ENCODE measurements at regions not wholly inside any gene's neighbourhood (a gene's known extent, or its start where the extent isn't known, plus 50 kb on each side); places are given as distances from the start of the nearest gene placed in this dataset.

DNA sequence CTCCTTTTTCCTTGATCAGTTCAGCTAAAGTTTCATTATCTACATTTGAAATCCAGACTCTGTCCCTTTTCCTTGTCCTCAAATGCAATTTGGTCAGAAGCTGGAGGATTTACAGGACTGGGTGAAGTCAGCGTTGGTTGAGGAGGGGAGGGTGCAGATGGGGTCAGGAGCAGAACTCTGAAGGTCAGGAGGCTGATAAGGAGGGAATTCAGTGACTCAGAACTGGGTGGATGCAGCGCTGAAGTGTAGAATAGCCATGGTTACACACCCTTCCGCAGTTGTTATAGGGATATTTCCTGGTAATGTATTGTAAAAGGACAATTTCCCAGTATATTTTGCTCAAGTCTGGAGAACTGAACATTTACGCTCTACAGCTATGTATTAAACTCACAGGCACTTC lies 133.1 kb upstream of the FOXA2 start:
- TF ChIP-seq CTCF (IDR thresholded peaks at IDR 0.05; ENCODE audit: low read length, missing control alignments) = no peak
- no peak overlapping the region for H3K4me3 ChIP-seq (replicated peaks; ENCODE audit: low read depth, low read length)
- DNase-seq (ENCODE audit: low read depth) = peak; percentile 65

GRCh38 chr20:22719167-22719591 lies 134.8 kb upstream of the FOXA2 start:
- no peak for DNase-seq (ENCODE audit: low read depth)
- no peak for TF ChIP-seq CTCF (IDR thresholded peaks at IDR 0.05; ENCODE audit: low read length, missing control alignments)
- no peak overlapping the region for H3K4me3 ChIP-seq (replicated peaks; ENCODE audit: low read depth, low read length)

DNA sequence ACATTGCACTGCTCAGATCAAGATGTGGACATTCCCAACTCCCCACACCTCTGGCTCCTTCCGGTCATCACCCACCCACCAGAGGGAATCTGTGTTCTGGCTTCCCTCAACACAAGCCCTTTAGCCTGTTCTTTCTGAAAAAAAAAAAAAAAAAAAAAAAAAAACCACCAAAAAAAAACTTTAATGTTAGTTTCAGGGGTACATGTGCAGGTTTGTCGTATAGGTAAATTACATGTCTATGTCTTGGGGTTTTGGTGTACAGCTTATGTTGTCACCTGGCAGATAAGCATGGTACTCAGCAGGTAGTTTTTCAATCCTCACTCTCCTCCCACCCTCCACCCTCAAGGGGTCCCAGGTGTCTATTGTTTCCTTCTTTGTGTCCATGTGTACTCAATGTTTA lies 135.8 kb upstream of the FOXA2 start:
- H3K4me3 ChIP-seq (replicated peaks; ENCODE audit: low read depth, low read length) = no peak overlapping the region
- no peak for TF ChIP-seq CTCF (IDR thresholded peaks at IDR 0.05; ENCODE audit: low read length, missing control alignments)
- DNase-seq (ENCODE audit: low read depth) = no peak

GRCh38 chr20:22722811-22723210 lies 138.4 kb upstream of the FOXA2 start:
- TF ChIP-seq CTCF (IDR thresholded peaks at IDR 0.05; ENCODE audit: low read length, missing control alignments) = no peak
- no peak for DNase-seq (ENCODE audit: low read depth)
- H3K4me3 ChIP-seq (replicated peaks; ENCODE audit: low read depth, low read length) = no peak overlapping the region

GRCh38 chr20:22723659-22724058 lies 139.3 kb upstream of the FOXA2 start:
- DNase-seq (ENCODE audit: low read depth) = peak; percentile 30
- TF ChIP-seq CTCF (IDR thresholded peaks at IDR 0.05; ENCODE audit: low read length, missing control alignments) = no peak

DNA sequence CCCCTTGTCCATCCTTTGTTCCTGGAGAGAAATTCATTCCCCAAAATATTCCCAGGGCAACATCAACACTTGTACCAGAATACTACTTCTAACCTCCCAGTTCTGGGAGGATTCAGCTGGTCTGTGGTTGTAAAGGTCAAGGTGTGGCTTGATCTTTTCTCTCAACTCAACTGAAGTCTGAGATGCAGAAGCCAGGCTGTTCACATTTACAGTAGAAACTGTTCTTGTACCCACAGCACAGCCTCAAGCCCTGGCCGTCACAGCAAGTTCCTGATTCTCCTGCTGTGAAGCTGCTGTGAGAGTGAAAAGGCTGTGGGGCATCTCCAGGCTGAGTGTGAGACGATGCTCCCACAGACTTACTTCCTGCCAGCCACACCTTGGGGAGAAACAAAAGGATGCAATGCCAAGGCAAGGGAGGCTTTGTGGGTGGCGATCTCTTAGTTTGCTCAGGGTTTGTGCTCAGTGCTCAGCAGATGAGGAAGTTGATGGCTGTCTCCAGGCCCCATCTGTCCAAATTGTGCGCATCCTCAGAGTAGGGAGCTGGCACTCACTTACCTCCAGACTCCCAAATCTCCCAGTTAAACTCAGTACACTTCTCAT lies 143.9 kb upstream of the FOXA2 start:
- no peak for TF ChIP-seq CTCF (IDR thresholded peaks at IDR 0.05; ENCODE audit: low read length, missing control alignments)
- no peak overlapping the region for H3K4me3 ChIP-seq (replicated peaks; ENCODE audit: low read depth, low read length)
- no peak for DNase-seq (ENCODE audit: low read depth)

More at GRCh38 chr20:22723659-22724058, 139.3 kb upstream of the FOXA2 start:
- H3K4me3 ChIP-seq (replicated peaks; ENCODE audit: low read depth, low read length) = no peak overlapping the region

DNA sequence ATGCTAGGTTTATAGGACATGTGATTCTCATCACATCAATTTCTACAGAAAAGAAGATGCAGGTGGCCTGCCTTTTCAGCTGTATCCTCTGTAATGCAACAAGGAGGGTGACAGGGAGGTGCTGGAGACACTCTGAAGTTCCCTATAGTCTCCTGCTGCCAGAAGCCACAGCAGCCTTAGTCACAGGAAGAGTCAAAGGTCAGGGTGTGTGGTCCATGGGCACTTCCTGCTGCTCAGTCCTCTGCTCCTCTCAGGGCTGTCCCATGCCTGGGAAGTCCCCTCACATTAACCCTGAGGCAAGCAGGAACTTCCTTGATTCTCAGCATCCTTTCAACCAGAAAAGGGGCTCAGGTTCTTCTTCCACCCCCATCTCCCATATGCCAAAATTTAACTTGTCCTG lies 144.8 kb upstream of the FOXA2 start:
- no peak for DNase-seq (ENCODE audit: low read depth)
- no peak overlapping the region for H3K4me3 ChIP-seq (replicated peaks; ENCODE audit: low read depth, low read length)
- TF ChIP-seq CTCF (IDR thresholded peaks at IDR 0.05; ENCODE audit: low read length, missing control alignments) = no peak
